Keratinocyte (primary cell): ENCODE measurements at regions not wholly inside any gene's neighbourhood (a gene's known extent, or its start where the extent isn't known, plus 50 kb on each side); places are given as distances from the start of the nearest gene placed in this dataset.

Experiments
- DNase-seq: peaks from one replicate; pipeline ENCODE4 v3.0.0-alpha.2; 2011; ENCODE audit warnings: low read depth, missing footprints, low spot score
- FAIRE-seq: peaks from 2 replicates; lab custom pipeline; 2011; peaks lifted over from hg19 to GRCh38; lab: Jason Lieb, UNC
- H2AFZ ChIP-seq: 2 replicates; pipeline ENCODE4 v1.6.0; 2012; ENCODE audit warnings: low read length, control low read depth, inconsistent platforms; ENCODE audit not compliant: control insufficient read depth
- H3K27ac ChIP-seq: 2 replicates; pipeline ENCODE4 v1.5.1; 2011; ENCODE audit warnings: low read length; ENCODE audit not compliant: control insufficient read depth, insufficient read depth
- H3K27me3 ChIP-seq: 3 replicates; pipeline ENCODE4 v1.6.0; 2011; ENCODE audit warnings: low read length; ENCODE audit not compliant: control insufficient read depth, insufficient read depth; ENCODE audit errors: extremely low read depth
- H3K36me3 ChIP-seq, 2 experiments: 2 replicates in 1 of 2; 3 replicates in 1 of 2; pipeline ENCODE4 v1.5.1; 2011; ENCODE audit warnings: low read length in 2 of 2, mild to moderate bottlenecking in 1 of 2; ENCODE audit not compliant: control insufficient read depth in 2 of 2, insufficient read depth in 2 of 2; ENCODE audit errors: extremely low read depth in 1 of 2
- H3K4me1 ChIP-seq: 3 replicates; pipeline ENCODE4 v1.5.1; 2011; ENCODE audit warnings: low read length; ENCODE audit not compliant: control insufficient read depth, insufficient read depth; ENCODE audit errors: extremely low read depth
- H3K4me2 ChIP-seq: 3 replicates; pipeline ENCODE4 v1.6.0; 2011; ENCODE audit warnings: low read depth, low read length; ENCODE audit not compliant: control insufficient read depth, insufficient read depth; ENCODE audit errors: extremely low read depth
- H3K4me3 ChIP-seq, 3 experiments: fragments of 200-600 bp in 1 of 3; sonication (generic) in 1 of 3; 2 replicates in 2 of 3; 3 replicates in 1 of 3; pipeline ENCODE4 v1.5.1; 2011 to 2016; ENCODE audit warnings: low read length in 3 of 3, mild to moderate bottlenecking in 3 of 3, control low read depth in 2 of 3, inconsistent platforms in 1 of 3, low read depth in 1 of 3, mixed read lengths in 1 of 3, mixed run types in 1 of 3, moderate library complexity in 1 of 3; ENCODE audit not compliant: control insufficient read depth in 2 of 3, insufficient read depth in 2 of 3; ENCODE audit errors: extremely low read depth in 1 of 3
- H3K79me2 ChIP-seq: 2 replicates; pipeline ENCODE4 v1.6.0; 2012; ENCODE audit warnings: low read length; ENCODE audit not compliant: control insufficient read depth, insufficient read depth
- H3K9ac ChIP-seq: 3 replicates; pipeline ENCODE4 v1.6.0; 2011; ENCODE audit warnings: low read length; ENCODE audit not compliant: control insufficient read depth, insufficient read depth; ENCODE audit errors: extremely low read depth
- H3K9me1 ChIP-seq: 3 replicates; pipeline ENCODE4 v1.6.0; 2011; ENCODE audit warnings: low read length; ENCODE audit not compliant: control insufficient read depth, insufficient read depth; ENCODE audit errors: extremely low read depth
- H3K9me3 ChIP-seq: 2 replicates; pipeline ENCODE4 v1.5.1; 2012; ENCODE audit warnings: low read depth, low read length; ENCODE audit not compliant: control insufficient read depth
- H4K20me1 ChIP-seq: 3 replicates; pipeline ENCODE4 v1.6.0; 2011; ENCODE audit warnings: low read length; ENCODE audit not compliant: control insufficient read depth, insufficient read depth; ENCODE audit errors: extremely low read depth
- CTCF ChIP-seq, 3 experiments: IDR thresholded peaks in 1 of 3; conservative IDR thresholded peaks in 1 of 3; optimal IDR thresholded peaks in 1 of 3; 2 replicates in 2 of 3; 3 replicates in 1 of 3; pipeline versions ENCODE3 to v1.5.1; 2011; ENCODE audit warnings: low read length in 3 of 3, mild to moderate bottlenecking in 3 of 3, moderate library complexity in 2 of 3, control low read depth in 1 of 3, inconsistent platforms in 1 of 3; ENCODE audit not compliant: insufficient read depth in 2 of 3; ENCODE audit errors: extremely low read depth in 1 of 3
- EZH2 ChIP-seq: IDR thresholded peaks from one replicate; pipeline ENCODE4 v1.6.1; 2012; ENCODE audit warnings: inconsistent platforms, mild to moderate bottlenecking, low read length, moderate library complexity
- dilution Hi-C: fragments of 300-500 bp; cut with MboI; formaldehyde crosslinking; loops from one replicate; pipeline ENCODE4 v1.7.0; 2020; ENCODE audit warnings: low sequenced_read_pairs; ENCODE audit not compliant: extremely low pct_ligation_motif_present

DNA sequence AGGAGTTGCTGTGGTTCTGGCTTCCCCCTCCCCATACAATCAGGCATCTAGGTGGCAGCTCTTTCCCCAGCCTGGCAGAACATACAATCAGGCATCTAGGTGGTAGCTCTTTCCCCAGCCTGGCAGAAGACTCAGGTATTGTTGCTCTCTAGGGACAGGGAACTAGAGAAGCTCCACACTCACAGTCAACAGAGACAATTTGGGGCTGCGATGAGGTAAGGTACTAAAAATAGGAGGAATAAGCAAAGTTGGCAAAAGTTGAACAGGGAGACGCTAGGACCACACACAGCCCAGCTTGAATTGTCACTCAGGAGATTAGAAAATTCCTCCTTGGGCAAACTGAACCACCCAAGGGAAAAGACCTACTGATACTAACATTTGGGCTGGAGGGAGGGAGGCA is 315.5 kb upstream of the CDH5 start:
- Histone ChIP-seq H3K4me2 (no peak overlapping the region), H3K4me1 (no peaks in the 10 kb centered on the region), H3K27ac (no peak overlapping the region), H3K79me2 (no peaks in the 10 kb centered on the region), H3K36me3 (no peaks in the 10 kb centered on the region), H3K27me3 (no peaks in the 10 kb centered on the region), H2AFZ (no peak overlapping the region), H3K9me1 (no peaks in the 10 kb centered on the region), H3K9ac (no peak overlapping the region), H4K20me1 (no peaks in the 10 kb centered on the region), H3K9me3 (no peaks in the 10 kb centered on the region), H3K4me3 (no peak overlapping the region)
- dilution Hi-C loops = no loop called here
- FAIRE-seq (no peak), DNase-seq (no peak)
- no peak for TF ChIP-seq EZH2
- TF ChIP-seq CTCF (optimal IDR thresholded peaks at IDR 0.05 in 1 of 3, IDR thresholded peaks at IDR 0.05 in 1 of 3, conservative IDR thresholded peaks at IDR 0.05 in 1 of 3; ENCODE audit: extremely low read depth in 1 of 3, insufficient read depth in 2 of 3, low read length in 3 of 3) = no peak

DNA sequence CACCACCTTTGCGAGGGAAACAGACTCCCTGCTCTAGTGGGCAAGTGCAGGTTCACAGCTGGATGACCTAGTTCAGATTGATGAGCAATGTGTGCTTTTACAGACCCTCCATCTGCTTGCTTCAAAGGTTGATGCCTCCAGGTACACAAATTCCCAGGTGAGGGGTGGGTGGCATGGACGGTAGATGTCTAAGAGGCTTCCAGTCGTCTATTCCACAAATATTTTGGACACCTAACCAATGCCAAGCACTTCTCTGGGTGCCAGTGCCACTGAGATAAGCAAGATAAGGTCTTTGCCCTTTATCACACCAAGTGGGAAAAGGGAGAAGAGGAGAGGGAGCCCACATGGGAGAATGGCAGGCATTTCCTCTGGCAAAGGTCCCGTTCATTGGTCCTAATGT is 316.6 kb upstream of the CDH5 start:
- H3K9ac ChIP-seq = no peak overlapping the region
- DNase-seq (no peak), FAIRE-seq (no peak)
- H3K27ac ChIP-seq = no peak overlapping the region
- no peaks in the 10 kb centered on the region for H3K27me3 ChIP-seq
- no peaks in the 10 kb centered on the region for H3K9me3 ChIP-seq
- TF ChIP-seq CTCF (optimal IDR thresholded peaks at IDR 0.05 in 1 of 3, IDR thresholded peaks at IDR 0.05 in 1 of 3, conservative IDR thresholded peaks at IDR 0.05 in 1 of 3; ENCODE audit: extremely low read depth in 1 of 3, insufficient read depth in 2 of 3, low read length in 3 of 3) = no peak
- TF ChIP-seq EZH2 = no peak
- H3K79me2 ChIP-seq = no peaks in the 10 kb centered on the region
- H3K4me1 ChIP-seq = no peaks in the 10 kb centered on the region
- no peaks in the 10 kb centered on the region for H3K36me3 ChIP-seq
- no peak overlapping the region for H3K4me2 ChIP-seq
- no peaks in the 10 kb centered on the region for H4K20me1 ChIP-seq
- dilution Hi-C loops = no loop called here
- no peak overlapping the region for H3K4me3 ChIP-seq
- no peak overlapping the region for H2AFZ ChIP-seq
- H3K9me1 ChIP-seq = no peaks in the 10 kb centered on the region
